ENCODE measurements at regions not wholly inside any gene's neighbourhood (a gene's known extent, or its start where the extent isn't known, plus 50 kb on each side); places are given as distances from the start of the nearest gene placed in this dataset.

GRCh38 chr7:115883629-115884028 lies 146.9 kb downstream of the TFEC start:
- Histone ChIP-seq H3K27me3 (ENCODE audit: control insufficient read depth, insufficient read depth, low read length) (no peaks in the 10 kb centered on the region), H3K9ac (ENCODE audit: low read length) (no peak overlapping the region), H3K27ac (ENCODE audit: low read length) (no peak overlapping the region), H3K9me3 (ENCODE audit: control insufficient read depth, low read depth, low read length) (no peaks in the 10 kb centered on the region), H3K4me3 (ENCODE audit: low read length) (no peak overlapping the region), H3K4me1 (ENCODE audit: control insufficient read depth, low read depth, low read length) (no peaks in the 10 kb centered on the region), H3K36me3 (ENCODE audit: control insufficient read depth, low read depth, low read length) (no peaks in the 10 kb centered on the region)

- no peaks in the 10 kb centered on the region for H3K36me3 ChIP-seq (ENCODE audit: control insufficient read depth, low read depth, low read length)
- H3K9me3 ChIP-seq (ENCODE audit: control insufficient read depth, low read depth, low read length), result no peaks in the 10 kb centered on the region
- H3K27ac ChIP-seq (ENCODE audit: low read length), result no peak overlapping the region
- H3K27me3 ChIP-seq (ENCODE audit: control insufficient read depth, insufficient read depth, low read length), result no peaks in the 10 kb centered on the region
- no peak overlapping the region for H3K9ac ChIP-seq (ENCODE audit: low read length)
- no peaks in the 10 kb centered on the region for H3K4me1 ChIP-seq (ENCODE audit: control insufficient read depth, low read depth, low read length)
- H3K4me3 ChIP-seq (ENCODE audit: low read length), result no peak overlapping the region
Observed at GRCh38 chr7:115881476-115881875, 149.1 kb downstream of the TFEC start.

DNA sequence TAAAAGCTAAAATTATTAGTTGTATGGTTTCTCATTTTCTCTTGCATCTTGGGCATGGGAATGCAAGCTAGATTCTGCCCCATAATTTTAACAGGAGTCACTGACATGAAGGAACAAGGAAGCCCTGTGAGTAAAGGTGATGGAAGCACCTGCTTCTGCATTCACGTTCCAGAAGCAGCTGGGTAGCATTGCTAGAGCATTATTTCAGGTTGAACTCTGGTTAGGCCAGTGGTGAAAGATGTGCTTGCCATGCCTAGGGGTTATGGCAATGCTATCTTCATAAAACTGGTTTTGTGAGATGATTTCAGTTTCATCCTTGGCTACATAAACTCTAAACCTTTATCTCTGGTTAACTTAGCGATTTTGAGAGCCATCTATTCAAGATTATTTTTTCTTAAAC lies 151.4 kb downstream of the TFEC start:
- H3K4me1 ChIP-seq (ENCODE audit: control insufficient read depth, low read depth, low read length), result no peaks in the 10 kb centered on the region
- no peaks in the 10 kb centered on the region for H3K9me3 ChIP-seq (ENCODE audit: control insufficient read depth, low read depth, low read length)
- H3K9ac ChIP-seq (ENCODE audit: low read length), result no peak overlapping the region
- H3K27ac ChIP-seq (ENCODE audit: low read length), result no peak overlapping the region
- H3K36me3 ChIP-seq (ENCODE audit: control insufficient read depth, low read depth, low read length), result no peaks in the 10 kb centered on the region
- no peaks in the 10 kb centered on the region for H3K27me3 ChIP-seq (ENCODE audit: control insufficient read depth, insufficient read depth, low read length)
- H3K4me3 ChIP-seq (ENCODE audit: low read length), result no peak overlapping the region

GRCh38 chr7:115869801-115870200 lies 160.8 kb downstream of the TFEC start:
- Histone ChIP-seq H3K4me3 (ENCODE audit: low read length) (no peak overlapping the region), H3K4me1 (ENCODE audit: control insufficient read depth, low read depth, low read length) (no peaks in the 10 kb centered on the region), H3K9ac (ENCODE audit: low read length) (no peak overlapping the region), H3K27ac (ENCODE audit: low read length) (no peak overlapping the region), H3K36me3 (ENCODE audit: control insufficient read depth, low read depth, low read length) (no peaks in the 10 kb centered on the region), H3K27me3 (ENCODE audit: control insufficient read depth, insufficient read depth, low read length) (no peaks in the 10 kb centered on the region), H3K9me3 (ENCODE audit: control insufficient read depth, low read depth, low read length) (no peaks in the 10 kb centered on the region)

DNA sequence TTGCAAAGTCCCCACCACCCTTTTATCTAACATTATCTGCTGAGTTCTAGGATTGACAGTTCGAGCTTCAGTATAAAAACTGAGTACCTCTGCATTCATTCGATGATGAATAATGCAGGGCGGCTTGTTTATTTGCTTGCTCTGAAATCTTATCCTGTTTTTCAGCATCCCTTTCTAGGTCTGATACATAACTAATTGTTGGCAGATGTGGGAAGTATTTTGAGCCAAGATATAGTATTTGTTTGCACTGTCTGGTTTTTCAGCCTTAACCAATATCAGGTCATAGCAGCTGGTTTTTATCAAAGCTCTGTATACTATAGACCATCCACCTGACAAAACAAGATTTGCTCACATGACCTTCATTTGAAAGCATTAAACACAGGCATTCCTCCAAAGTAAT lies 161.4 kb downstream of the TFEC start:
- Histone ChIP-seq H3K9ac (ENCODE audit: low read length) (no peak overlapping the region), H3K27ac (ENCODE audit: low read length) (no peak overlapping the region), H3K4me3 (ENCODE audit: low read length) (no peak overlapping the region), H3K27me3 (ENCODE audit: control insufficient read depth, insufficient read depth, low read length) (no peaks in the 10 kb centered on the region), H3K4me1 (ENCODE audit: control insufficient read depth, low read depth, low read length) (no peaks in the 10 kb centered on the region), H3K9me3 (ENCODE audit: control insufficient read depth, low read depth, low read length) (no peaks in the 10 kb centered on the region), H3K36me3 (ENCODE audit: control insufficient read depth, low read depth, low read length) (no peaks in the 10 kb centered on the region)

DNA sequence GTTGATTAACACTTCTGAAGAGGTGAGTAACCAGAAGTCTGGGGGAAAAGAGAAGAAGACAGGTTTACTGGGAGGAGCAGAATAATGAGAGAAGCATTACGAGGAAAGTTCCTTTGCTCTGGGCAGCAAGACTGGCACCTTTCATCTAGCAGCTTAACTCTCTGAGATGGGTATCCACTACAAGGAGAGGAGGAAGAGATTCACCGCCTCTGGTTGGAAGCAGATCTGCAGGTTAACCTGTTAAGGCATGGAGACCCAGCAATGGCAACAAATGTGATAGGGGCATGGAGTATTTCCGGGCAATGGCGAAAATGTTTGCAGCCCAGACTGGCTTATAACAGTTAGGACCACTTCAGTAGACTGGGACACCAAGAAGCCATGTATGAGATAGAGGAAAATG lies 162.2 kb downstream of the TFEC start:
- no peaks in the 10 kb centered on the region for H3K9me3 ChIP-seq (ENCODE audit: control insufficient read depth, low read depth, low read length)
- no peak overlapping the region for H3K4me3 ChIP-seq (ENCODE audit: low read length)
- no peaks in the 10 kb centered on the region for H3K27me3 ChIP-seq (ENCODE audit: control insufficient read depth, insufficient read depth, low read length)
- H3K27ac ChIP-seq (ENCODE audit: low read length), result no peak overlapping the region
- no peak overlapping the region for H3K9ac ChIP-seq (ENCODE audit: low read length)
- no peaks in the 10 kb centered on the region for H3K4me1 ChIP-seq (ENCODE audit: control insufficient read depth, low read depth, low read length)
- no peaks in the 10 kb centered on the region for H3K36me3 ChIP-seq (ENCODE audit: control insufficient read depth, low read depth, low read length)

DNA sequence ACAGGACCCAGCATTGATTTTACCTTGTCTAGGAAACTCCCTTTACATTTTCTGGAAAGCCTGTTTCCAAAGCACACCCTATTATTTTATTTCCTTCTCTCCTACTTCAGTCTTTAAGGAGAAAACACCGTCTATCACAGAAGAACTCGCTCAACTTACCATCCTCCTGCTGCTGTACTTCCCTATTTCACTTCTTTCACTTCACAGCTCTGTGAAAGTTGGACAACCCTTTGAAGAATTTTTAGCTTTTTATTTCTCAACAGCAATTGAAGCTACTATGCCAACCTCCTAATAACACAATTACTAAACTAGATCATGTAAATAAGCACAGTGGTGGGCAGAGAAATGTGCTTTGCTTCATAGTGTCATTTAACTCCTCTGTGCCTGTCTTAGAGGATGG lies 166.5 kb downstream of the TFEC start:
- Histone ChIP-seq H3K27me3 (ENCODE audit: control insufficient read depth, insufficient read depth, low read length) (no peaks in the 10 kb centered on the region), H3K27ac (ENCODE audit: low read length) (no peak overlapping the region), H3K9ac (ENCODE audit: low read length) (no peak overlapping the region), H3K4me3 (ENCODE audit: low read length) (no peak overlapping the region), H3K36me3 (ENCODE audit: control insufficient read depth, low read depth, low read length) (no peaks in the 10 kb centered on the region), H3K4me1 (ENCODE audit: control insufficient read depth, low read depth, low read length) (no peaks in the 10 kb centered on the region), H3K9me3 (ENCODE audit: control insufficient read depth, low read depth, low read length) (no peaks in the 10 kb centered on the region)

DNA sequence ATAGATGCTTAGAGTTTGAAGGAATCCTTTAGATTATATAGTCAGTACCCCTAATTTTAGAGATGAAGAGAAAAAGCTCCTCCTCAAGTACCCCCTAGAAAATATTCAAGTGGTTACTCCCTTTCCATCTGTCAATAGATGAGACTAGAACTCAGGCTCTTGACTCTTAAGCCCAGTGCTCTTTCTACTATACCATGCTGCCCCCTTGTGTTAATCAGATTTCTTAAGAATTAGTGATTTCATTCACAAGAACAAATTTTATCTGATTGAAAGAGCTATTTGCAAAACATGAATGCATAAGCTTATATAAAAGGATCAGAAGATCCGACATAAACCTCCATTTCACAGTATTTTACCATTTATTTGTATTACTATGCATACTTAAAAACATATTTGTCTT lies 179.3 kb downstream of the TFEC start:
- no peaks in the 10 kb centered on the region for H3K27me3 ChIP-seq (ENCODE audit: control insufficient read depth, insufficient read depth, low read length)
- H3K4me1 ChIP-seq (ENCODE audit: control insufficient read depth, low read depth, low read length), result no peaks in the 10 kb centered on the region
- H3K9me3 ChIP-seq (ENCODE audit: control insufficient read depth, low read depth, low read length), result no peaks in the 10 kb centered on the region
- H3K36me3 ChIP-seq (ENCODE audit: control insufficient read depth, low read depth, low read length), result no peaks in the 10 kb centered on the region
- H3K4me3 ChIP-seq (ENCODE audit: low read length), result no peak overlapping the region
- no peak overlapping the region for H3K9ac ChIP-seq (ENCODE audit: low read length)
- H3K27ac ChIP-seq (ENCODE audit: low read length), result no peak overlapping the region

- H3K27me3 ChIP-seq (ENCODE audit: control insufficient read depth, insufficient read depth, low read length), result no peaks in the 10 kb centered on the region
- H3K9ac ChIP-seq (ENCODE audit: low read length), result no peak overlapping the region
- no peaks in the 10 kb centered on the region for H3K9me3 ChIP-seq (ENCODE audit: control insufficient read depth, low read depth, low read length)
- H3K4me1 ChIP-seq (ENCODE audit: control insufficient read depth, low read depth, low read length), result no peaks in the 10 kb centered on the region
- no peak overlapping the region for H3K27ac ChIP-seq (ENCODE audit: low read length)
- no peaks in the 10 kb centered on the region for H3K36me3 ChIP-seq (ENCODE audit: control insufficient read depth, low read depth, low read length)
- no peak overlapping the region for H3K4me3 ChIP-seq (ENCODE audit: low read length)
Observed at GRCh38 chr7:115850774-115851173, 179.8 kb downstream of the TFEC start.

- Histone ChIP-seq H3K36me3 (ENCODE audit: control insufficient read depth, low read depth, low read length) (no peaks in the 10 kb centered on the region), H3K4me1 (ENCODE audit: control insufficient read depth, low read depth, low read length) (no peaks in the 10 kb centered on the region), H3K27ac (ENCODE audit: low read length) (no peak overlapping the region), H3K9ac (ENCODE audit: low read length) (no peak overlapping the region), H3K9me3 (ENCODE audit: control insufficient read depth, low read depth, low read length) (no peaks in the 10 kb centered on the region), H3K4me3 (ENCODE audit: low read length) (no peak overlapping the region), H3K27me3 (ENCODE audit: control insufficient read depth, insufficient read depth, low read length) (no peaks in the 10 kb centered on the region)
Observed at GRCh38 chr7:115844857-115845256, 185.7 kb downstream of the TFEC start.

DNA sequence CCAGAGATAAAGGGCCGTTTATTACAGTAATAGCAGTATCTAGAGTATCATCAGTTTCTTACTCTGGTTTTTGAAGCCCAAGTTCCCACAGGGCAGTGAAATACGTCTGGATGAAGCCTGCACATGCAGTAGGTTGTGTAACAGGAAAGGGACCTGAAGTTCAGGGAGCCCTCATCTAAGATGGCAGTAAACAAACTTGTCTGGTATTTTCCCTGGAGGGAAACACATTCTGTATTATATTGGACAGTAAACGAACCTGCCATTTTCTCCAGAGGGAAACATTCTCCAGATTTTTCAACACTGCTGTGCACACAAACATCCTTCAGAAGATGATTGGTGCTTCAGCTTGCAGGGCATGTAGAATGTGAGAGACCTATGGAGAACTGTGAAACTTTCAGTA lies 189.9 kb downstream of the TFEC start:
- Histone ChIP-seq H3K9ac (ENCODE audit: low read length) (no peak overlapping the region), H3K27ac (ENCODE audit: low read length) (no peak overlapping the region), H3K4me3 (ENCODE audit: low read length) (no peak overlapping the region), H3K4me1 (ENCODE audit: control insufficient read depth, low read depth, low read length) (no peaks in the 10 kb centered on the region), H3K27me3 (ENCODE audit: control insufficient read depth, insufficient read depth, low read length) (no peaks in the 10 kb centered on the region), H3K9me3 (ENCODE audit: control insufficient read depth, low read depth, low read length) (no peaks in the 10 kb centered on the region), H3K36me3 (ENCODE audit: control insufficient read depth, low read depth, low read length) (no peaks in the 10 kb centered on the region)

GRCh38 chr7:115838829-115839228 lies 191.7 kb downstream of the TFEC start:
- H3K4me1 ChIP-seq (ENCODE audit: control insufficient read depth, low read depth, low read length), result no peaks in the 10 kb centered on the region
- no peak overlapping the region for H3K27ac ChIP-seq (ENCODE audit: low read length)
- no peaks in the 10 kb centered on the region for H3K9me3 ChIP-seq (ENCODE audit: control insufficient read depth, low read depth, low read length)
- H3K4me3 ChIP-seq (ENCODE audit: low read length), result no peak overlapping the region
- H3K27me3 ChIP-seq (ENCODE audit: control insufficient read depth, insufficient read depth, low read length), result no peaks in the 10 kb centered on the region
- H3K9ac ChIP-seq (ENCODE audit: low read length), result no peak overlapping the region
- H3K36me3 ChIP-seq (ENCODE audit: control insufficient read depth, low read depth, low read length), result no peaks in the 10 kb centered on the region

- H3K27me3 ChIP-seq (ENCODE audit: control insufficient read depth, insufficient read depth, low read length), result no peaks in the 10 kb centered on the region
- no peaks in the 10 kb centered on the region for H3K36me3 ChIP-seq (ENCODE audit: control insufficient read depth, low read depth, low read length)
- no peaks in the 10 kb centered on the region for H3K4me1 ChIP-seq (ENCODE audit: control insufficient read depth, low read depth, low read length)
- H3K4me3 ChIP-seq (ENCODE audit: low read length), result no peak overlapping the region
- no peaks in the 10 kb centered on the region for H3K9me3 ChIP-seq (ENCODE audit: control insufficient read depth, low read depth, low read length)
- no peak overlapping the region for H3K9ac ChIP-seq (ENCODE audit: low read length)
- H3K27ac ChIP-seq (ENCODE audit: low read length), result no peak overlapping the region
Observed at GRCh38 chr7:115831371-115831770, 199.2 kb downstream of the TFEC start.

Measured in iPS-18a (cell line).